ENCODE measurements at regions not wholly inside any gene's neighbourhood (a gene's known extent, or its start where the extent isn't known, plus 50 kb on each side); places are given as distances from the start of the nearest gene placed in this dataset.

DNA sequence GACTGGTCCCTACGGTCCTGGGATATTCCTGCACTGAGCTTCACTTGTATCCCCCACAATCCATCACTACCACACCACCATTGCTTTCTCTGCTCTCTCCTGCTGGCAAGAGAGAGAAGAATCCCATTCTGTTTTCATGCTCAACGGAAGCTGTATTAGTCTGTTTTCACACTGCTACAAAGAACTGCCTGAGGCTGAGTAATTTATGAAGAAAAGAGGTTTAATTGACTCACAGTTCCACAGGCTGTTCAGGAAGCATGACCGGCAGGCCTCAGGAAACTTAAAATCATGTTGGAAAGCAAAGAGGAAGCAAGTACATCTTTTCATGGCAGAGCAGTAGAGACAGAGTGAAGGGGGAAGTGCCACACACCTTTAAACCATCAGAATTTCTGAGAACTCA, 260.4 kb upstream of the LYZL1 start:
- Histone ChIP-seq H3K36me3 (ENCODE audit: insufficient read depth, low read length) (no peaks in the 10 kb centered on the region), H3K4me1 (ENCODE audit: insufficient read depth, low read length) (peaks cover 11% of the 10 kb centered on the region), H3K9ac (ENCODE audit: low read depth, low read length) (no peak overlapping the region), H3K9me3 (ENCODE audit: control insufficient read depth, insufficient read depth, low read length) (no peaks in the 10 kb centered on the region)

DNA sequence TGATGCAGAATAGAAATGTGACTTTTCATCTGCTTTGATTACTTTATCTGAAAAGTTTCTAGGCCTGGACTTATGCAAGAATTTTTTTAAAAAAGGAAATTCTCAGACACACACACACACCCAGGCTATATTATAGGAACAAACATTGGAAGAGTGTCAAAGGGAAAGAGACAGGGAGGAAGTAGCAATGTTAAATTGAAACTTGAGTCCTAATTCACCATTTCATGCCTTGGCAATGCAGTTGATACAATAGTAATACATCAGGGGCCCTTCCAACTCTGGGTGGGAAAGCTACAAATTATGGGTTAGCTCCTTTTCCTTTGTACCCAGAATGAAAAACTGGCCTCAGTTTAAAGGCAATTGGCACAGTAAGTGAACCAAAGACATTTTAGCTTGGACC, 258.0 kb upstream of the LYZL1 start:
- H3K4me1 ChIP-seq (ENCODE audit: insufficient read depth, low read length): peaks cover 8% of the 10 kb centered on the region
- H3K9me3 ChIP-seq (ENCODE audit: control insufficient read depth, insufficient read depth, low read length): no peaks in the 10 kb centered on the region
- no peak overlapping the region for H3K9ac ChIP-seq (ENCODE audit: low read depth, low read length)
- H3K36me3 ChIP-seq (ENCODE audit: insufficient read depth, low read length): no peaks in the 10 kb centered on the region

DNA sequence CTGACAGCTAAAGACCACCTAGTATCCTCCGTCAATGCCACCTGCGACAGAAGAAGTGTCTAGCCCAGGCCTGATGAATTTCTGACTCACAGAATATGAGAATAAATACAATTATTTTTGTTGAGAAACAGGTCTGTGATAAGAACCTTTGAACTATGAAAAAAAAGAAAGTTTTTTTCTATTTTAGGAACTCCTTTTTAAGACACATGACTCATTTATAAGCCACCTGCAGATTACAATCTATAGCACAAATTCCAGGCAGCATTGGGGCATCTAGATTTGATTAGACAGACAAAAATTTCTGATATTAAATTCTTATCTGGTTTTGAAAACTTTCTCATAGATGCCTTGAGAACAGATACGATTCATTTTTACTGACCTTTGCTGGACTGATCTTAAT, 256.7 kb upstream of the LYZL1 start:
- Histone ChIP-seq H3K9me3 (ENCODE audit: control insufficient read depth, insufficient read depth, low read length) (no peaks in the 10 kb centered on the region), H3K9ac (ENCODE audit: low read depth, low read length) (no peak overlapping the region), H3K4me1 (ENCODE audit: insufficient read depth, low read length) (no peaks in the 10 kb centered on the region), H3K36me3 (ENCODE audit: insufficient read depth, low read length) (no peaks in the 10 kb centered on the region)

DNA sequence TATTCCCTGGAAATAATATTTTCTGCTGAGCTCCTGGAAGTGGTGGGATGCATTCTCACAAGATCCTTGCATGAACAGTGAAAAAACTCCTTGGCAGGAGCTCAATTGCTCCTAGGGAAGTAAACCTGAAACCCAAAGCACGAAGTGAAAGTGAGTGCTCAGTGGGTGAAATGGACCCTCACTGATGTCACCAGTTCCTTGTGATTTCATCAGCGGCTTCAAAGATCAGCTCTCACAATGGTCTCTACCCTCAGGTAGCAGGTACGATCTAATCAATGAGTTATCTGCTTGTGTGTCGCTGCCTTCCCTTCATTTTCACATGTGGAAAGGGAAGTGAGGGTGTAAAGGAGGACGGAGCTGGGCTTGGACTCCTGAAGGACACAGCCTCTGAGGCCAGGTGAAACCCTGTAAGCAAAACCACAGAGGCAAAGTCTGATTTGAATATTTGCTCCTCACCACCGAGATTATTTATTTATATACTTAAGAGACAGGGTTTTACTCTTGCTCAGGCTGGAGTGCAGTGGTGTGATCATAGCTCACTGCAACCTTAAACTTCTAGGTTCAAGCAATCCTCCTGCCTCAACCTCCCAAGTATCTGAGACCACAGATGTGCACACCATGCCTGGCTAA, 255.4 kb upstream of the LYZL1 start:
- H3K9me3 ChIP-seq (ENCODE audit: control insufficient read depth, insufficient read depth, low read length): no peaks in the 10 kb centered on the region
- no peaks in the 10 kb centered on the region for H3K36me3 ChIP-seq (ENCODE audit: insufficient read depth, low read length)
- no peaks in the 10 kb centered on the region for H3K4me1 ChIP-seq (ENCODE audit: insufficient read depth, low read length)
- no peak overlapping the region for H3K9ac ChIP-seq (ENCODE audit: low read depth, low read length)

DNA sequence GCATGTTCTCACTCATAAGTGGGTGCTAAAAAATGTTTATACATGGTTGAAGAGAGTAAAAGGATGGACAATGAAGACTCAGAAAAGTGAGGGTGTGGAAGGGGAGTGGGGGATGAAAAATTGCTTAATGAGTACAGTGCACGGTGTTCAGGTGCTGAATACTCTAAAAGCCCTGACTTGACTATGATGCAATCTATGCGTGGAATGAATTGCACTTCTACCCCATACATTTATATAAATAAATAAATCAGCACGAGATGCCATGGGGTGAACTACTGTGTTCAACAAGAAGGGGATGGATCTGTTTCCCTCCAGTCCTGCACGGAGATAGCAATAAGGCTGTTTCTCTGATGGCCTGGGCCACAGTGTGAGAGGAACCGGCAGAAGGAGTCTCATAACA, 254.3 kb upstream of the LYZL1 start:
- no peaks in the 10 kb centered on the region for H3K36me3 ChIP-seq (ENCODE audit: insufficient read depth, low read length)
- no peaks in the 10 kb centered on the region for H3K4me1 ChIP-seq (ENCODE audit: insufficient read depth, low read length)
- no peak overlapping the region for H3K9ac ChIP-seq (ENCODE audit: low read depth, low read length)
- no peaks in the 10 kb centered on the region for H3K9me3 ChIP-seq (ENCODE audit: control insufficient read depth, insufficient read depth, low read length)

DNA sequence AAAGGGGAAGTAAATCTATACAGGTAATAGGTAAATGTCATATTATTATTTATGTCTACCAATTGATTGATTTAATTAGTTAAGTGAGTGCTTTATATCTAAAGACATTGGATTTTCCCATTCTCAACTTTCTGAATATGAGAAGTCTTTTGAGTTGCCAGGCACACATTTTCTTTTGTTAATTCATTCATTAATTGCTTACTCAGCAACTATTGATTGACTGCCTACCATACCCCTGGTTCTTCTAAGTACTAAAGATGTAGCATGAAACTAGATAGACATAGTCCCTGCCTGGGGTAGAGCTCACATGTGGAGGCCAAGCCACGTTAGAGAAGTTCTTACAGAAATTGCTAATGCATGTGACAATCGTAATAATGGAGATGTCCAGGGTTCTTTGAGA, 253.1 kb upstream of the LYZL1 start:
- H3K9ac ChIP-seq (ENCODE audit: low read depth, low read length): no peak overlapping the region
- no peaks in the 10 kb centered on the region for H3K4me1 ChIP-seq (ENCODE audit: insufficient read depth, low read length)
- H3K36me3 ChIP-seq (ENCODE audit: insufficient read depth, low read length): no peaks in the 10 kb centered on the region
- H3K9me3 ChIP-seq (ENCODE audit: control insufficient read depth, insufficient read depth, low read length): no peaks in the 10 kb centered on the region

DNA sequence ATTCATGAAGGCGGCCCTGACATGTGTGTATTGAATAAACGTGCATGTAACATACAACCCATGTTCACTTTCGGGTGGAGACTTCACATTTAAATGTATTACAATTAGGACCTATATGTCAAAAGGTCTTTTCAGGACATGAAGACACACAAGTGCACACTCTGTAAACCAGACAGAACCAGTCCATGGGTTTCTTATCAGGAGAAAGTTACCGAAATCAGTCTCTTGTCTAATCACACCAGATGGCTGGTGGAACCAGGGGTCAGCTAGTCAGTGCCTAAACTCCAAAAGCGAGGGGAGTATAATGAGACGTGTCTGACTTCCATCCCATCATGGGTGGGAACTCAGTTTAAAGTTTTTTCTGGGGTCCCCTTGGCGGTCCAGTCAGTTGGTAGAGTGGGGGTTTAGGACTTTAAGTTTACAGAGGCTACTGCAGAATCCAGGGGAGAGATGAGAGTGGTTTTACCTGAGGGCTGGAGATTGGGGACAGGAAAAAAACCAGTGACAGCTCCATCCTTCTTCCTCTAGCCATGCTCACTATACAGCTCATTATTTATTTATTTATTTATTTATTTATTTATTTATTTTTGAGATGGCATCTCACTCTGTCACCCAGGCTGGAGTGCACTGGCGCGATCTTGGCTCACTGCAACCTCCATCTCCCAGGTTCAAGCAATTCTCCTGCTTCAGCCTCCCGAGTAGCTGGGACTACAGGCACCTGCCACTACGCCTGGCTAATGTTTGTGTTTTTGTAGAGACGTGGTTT, 251.3 kb upstream of the LYZL1 start:
- no peaks in the 10 kb centered on the region for H3K36me3 ChIP-seq (ENCODE audit: insufficient read depth, low read length)
- H3K4me1 ChIP-seq (ENCODE audit: insufficient read depth, low read length): no peaks in the 10 kb centered on the region
- H3K9me3 ChIP-seq (ENCODE audit: control insufficient read depth, insufficient read depth, low read length): no peaks in the 10 kb centered on the region
- no peak overlapping the region for H3K9ac ChIP-seq (ENCODE audit: low read depth, low read length)

DNA sequence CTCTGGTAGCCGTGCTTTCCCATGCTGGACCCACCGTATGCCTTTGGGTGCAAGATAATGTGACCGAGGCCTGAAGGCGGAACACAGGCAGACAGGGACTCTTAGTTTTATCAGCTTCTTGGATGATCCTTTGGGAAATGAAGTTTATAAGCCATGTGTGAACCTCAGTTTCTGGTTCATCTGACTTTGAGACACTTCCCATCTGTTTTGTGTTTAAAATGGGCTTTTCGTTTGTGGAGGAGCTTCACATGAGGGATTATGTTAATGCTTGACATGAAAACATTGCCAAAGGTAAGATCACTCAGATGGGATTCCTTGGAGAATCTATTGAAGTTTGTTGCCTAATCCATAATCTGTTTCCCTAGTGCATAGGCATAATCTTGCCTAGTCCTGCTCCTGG, 249.8 kb upstream of the LYZL1 start:
- H3K9me3 ChIP-seq (ENCODE audit: control insufficient read depth, insufficient read depth, low read length): no peaks in the 10 kb centered on the region

DNA sequence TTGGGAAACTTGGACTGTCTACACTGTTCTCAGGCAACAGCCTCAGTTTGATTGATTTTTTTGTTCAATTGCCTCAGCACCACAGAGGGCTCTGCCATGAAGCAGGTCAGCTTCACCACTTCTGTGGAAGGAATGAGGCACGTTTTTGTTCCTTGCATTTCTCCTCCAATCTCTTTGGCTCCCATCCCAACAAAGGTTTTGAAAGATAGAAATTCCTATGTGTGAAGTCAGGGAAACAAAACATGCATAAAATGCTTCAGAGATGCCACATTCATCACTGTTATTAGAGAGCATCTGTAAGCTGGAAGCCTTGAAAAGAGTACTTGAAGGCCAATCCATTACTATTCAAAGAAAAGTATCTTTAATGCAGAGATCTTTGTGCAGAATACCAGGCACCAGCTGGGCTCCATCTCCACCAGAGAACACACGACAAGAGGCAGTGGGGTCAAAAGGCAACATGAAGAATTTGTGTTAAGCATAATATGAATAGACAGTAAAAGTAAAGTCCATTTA, 249.1 kb upstream of the LYZL1 start:
- no peaks in the 10 kb centered on the region for H3K4me1 ChIP-seq (ENCODE audit: insufficient read depth, low read length)
- no peak overlapping the region for H3K9ac ChIP-seq (ENCODE audit: low read depth, low read length)
- H3K36me3 ChIP-seq (ENCODE audit: insufficient read depth, low read length): no peaks in the 10 kb centered on the region
- H3K9me3 ChIP-seq (ENCODE audit: control insufficient read depth, insufficient read depth, low read length): no peaks in the 10 kb centered on the region

More for the DNA sequence above, 249.8 kb upstream of the LYZL1 start:
- no peaks in the 10 kb centered on the region for H3K4me1 ChIP-seq (ENCODE audit: insufficient read depth, low read length)
- H3K9ac ChIP-seq (ENCODE audit: low read depth, low read length): no peak overlapping the region
- no peaks in the 10 kb centered on the region for H3K36me3 ChIP-seq (ENCODE audit: insufficient read depth, low read length)

DNA sequence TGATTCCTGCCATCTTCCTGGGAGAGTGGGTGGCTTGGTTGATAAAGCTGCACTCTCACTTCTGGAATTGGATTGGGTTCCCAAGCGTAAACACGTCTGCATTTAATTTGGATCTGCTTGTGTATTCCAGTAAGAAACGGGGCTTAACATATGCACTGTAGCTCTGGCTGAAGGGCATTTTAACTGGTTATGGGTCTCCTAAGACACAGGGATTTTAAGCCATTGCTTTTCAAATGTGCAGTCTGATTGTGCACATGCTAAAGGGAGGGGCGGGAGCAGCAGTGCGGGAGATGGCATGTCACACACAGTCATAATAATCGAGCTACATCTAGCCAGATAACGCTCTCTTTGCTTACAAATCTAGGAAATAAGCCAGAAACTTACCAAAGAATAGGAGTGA, 247.3 kb upstream of the LYZL1 start:
- no peaks in the 10 kb centered on the region for H3K36me3 ChIP-seq (ENCODE audit: insufficient read depth, low read length)
- no peaks in the 10 kb centered on the region for H3K4me1 ChIP-seq (ENCODE audit: insufficient read depth, low read length)
- no peaks in the 10 kb centered on the region for H3K9me3 ChIP-seq (ENCODE audit: control insufficient read depth, insufficient read depth, low read length)
- H3K9ac ChIP-seq (ENCODE audit: low read depth, low read length): no peak overlapping the region

DNA sequence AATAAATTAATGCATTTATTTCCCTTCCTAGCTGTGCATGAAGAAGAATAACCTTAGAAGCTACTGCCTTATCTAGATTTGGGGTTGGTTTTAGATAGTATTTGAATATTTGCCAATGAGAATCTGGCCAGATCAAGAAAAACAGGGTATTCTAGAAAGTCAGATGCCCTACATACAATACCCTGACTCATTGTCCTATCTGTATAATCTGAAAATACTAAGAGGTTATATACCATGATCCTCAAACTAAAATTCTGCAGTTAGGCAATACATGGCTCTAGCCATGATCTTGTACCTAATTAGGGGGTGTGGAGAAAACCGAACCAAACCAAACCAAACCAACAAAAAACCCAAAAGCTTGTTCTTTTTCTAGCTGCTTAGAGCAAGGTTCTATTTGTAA, 240.4 kb upstream of the LYZL1 start:
- Histone ChIP-seq H3K9ac (ENCODE audit: low read depth, low read length) (no peak overlapping the region), H3K4me1 (ENCODE audit: insufficient read depth, low read length) (no peaks in the 10 kb centered on the region), H3K36me3 (ENCODE audit: insufficient read depth, low read length) (no peaks in the 10 kb centered on the region), H3K9me3 (ENCODE audit: control insufficient read depth, insufficient read depth, low read length) (no peaks in the 10 kb centered on the region)

DNA sequence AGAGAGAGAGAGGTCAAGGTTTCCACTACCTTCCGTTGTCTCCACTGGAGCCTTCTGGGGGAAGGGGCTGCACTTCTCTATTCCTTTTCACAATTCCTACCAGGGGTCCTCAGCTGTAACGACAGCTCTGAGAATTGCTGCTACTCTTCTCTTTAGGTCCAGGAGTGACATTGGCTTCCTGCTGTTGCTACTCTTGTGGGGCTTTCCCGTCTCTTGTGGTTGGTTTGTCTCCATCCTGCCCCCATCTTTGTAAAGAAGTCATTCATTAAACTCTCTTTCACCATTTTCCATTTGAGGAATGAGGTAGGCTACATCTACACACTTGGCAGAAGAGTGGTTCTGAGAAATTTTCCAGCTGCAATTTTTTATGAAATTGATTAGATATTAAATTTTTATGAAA, 238.8 kb upstream of the LYZL1 start:
- H3K9ac ChIP-seq (ENCODE audit: low read depth, low read length): no peak overlapping the region
- H3K4me1 ChIP-seq (ENCODE audit: insufficient read depth, low read length): peaks cover 8% of the 10 kb centered on the region
- no peaks in the 10 kb centered on the region for H3K9me3 ChIP-seq (ENCODE audit: control insufficient read depth, insufficient read depth, low read length)
- no peaks in the 10 kb centered on the region for H3K36me3 ChIP-seq (ENCODE audit: insufficient read depth, low read length)

DNA sequence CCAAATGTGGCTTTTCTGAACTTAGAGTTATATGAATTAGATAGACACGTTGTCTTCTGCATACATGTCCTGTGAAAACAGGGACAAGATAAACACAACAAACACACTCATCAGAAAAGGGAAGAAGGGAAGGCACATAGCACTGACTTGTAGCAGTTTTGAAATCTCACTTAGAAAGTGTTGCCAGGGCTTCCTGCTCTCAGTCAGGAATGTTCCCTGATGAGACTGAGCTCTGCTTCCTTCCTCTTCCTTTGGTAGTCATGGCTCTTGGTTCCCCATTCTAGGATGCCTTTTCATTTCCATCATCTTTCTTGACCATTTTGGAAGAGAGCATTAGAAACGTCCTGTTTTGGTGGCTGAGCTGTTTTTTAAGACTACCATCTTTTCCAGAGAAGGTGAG, 233.8 kb upstream of the LYZL1 start:
- no peaks in the 10 kb centered on the region for H3K36me3 ChIP-seq (ENCODE audit: insufficient read depth, low read length)
- H3K9me3 ChIP-seq (ENCODE audit: control insufficient read depth, insufficient read depth, low read length): no peaks in the 10 kb centered on the region
- no peak overlapping the region for H3K9ac ChIP-seq (ENCODE audit: low read depth, low read length)
- peaks cover 14% of the 10 kb centered on the region for H3K4me1 ChIP-seq (ENCODE audit: insufficient read depth, low read length)

DNA sequence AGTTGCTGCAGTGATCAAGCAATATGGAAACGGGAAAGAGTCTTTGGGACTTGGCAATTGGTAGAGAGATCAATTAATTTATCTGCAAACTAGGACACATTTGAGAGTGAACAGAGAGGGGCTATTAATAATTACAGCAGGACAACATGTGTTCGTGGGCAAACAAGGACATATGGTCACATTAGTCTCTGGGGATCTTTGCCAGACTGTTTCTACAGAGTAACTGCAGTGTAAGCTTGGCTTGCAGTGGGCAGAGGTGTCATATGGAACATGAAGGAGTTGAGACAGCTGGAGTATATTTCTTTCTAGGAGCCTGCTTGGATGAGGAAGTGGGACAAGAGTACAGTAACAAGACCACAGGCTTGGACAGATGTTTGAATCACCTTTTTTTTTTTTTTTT, 232.1 kb upstream of the LYZL1 start:
- no peak overlapping the region for H3K9ac ChIP-seq (ENCODE audit: low read depth, low read length)
- peaks cover 14% of the 10 kb centered on the region for H3K4me1 ChIP-seq (ENCODE audit: insufficient read depth, low read length)
- no peaks in the 10 kb centered on the region for H3K36me3 ChIP-seq (ENCODE audit: insufficient read depth, low read length)
- no peaks in the 10 kb centered on the region for H3K9me3 ChIP-seq (ENCODE audit: control insufficient read depth, insufficient read depth, low read length)

DNA sequence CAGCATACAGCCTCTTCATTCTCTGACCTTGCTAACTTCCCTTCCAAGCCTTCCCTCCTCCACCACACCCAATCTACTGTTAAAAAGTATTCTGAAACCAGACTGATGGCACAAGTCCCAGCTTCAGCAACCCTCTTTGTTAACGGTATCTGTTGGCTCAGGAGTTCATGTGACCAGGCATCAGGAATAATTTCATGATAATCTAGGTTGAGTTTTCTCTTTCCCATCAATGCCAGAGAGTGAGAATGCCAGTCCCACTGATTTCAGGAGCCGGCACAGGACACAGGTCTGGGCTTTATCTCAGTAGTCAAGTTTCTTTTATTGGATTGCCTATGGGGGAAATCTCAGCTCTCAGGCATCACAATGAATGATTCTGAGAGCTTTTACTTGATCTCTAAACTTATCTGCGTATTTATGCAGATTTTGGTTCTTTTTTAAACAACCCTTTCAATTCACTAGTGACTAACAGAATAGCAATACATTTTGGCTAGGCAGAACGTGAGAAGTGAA, 231.0 kb upstream of the LYZL1 start:
- Histone ChIP-seq H3K9ac (ENCODE audit: low read depth, low read length) (no peak overlapping the region), H3K4me1 (ENCODE audit: insufficient read depth, low read length) (peaks cover 14% of the 10 kb centered on the region), H3K9me3 (ENCODE audit: control insufficient read depth, insufficient read depth, low read length) (no peaks in the 10 kb centered on the region), H3K36me3 (ENCODE audit: insufficient read depth, low read length) (no peaks in the 10 kb centered on the region)
